Ectodermal cell (in vitro differentiated cells): ENCODE measurements at regions not wholly inside any gene's neighbourhood (a gene's known extent, or its start where the extent isn't known, plus 50 kb on each side); places are given as distances from the start of the nearest gene placed in this dataset.

ENCODE experiments used
- H3K27ac ChIP-seq: 2 replicates; pipeline ENCODE4 v1.7.0; 2013; ENCODE audit warnings: mild to moderate bottlenecking, low read depth, low read length; ENCODE audit not compliant: insufficient read depth, poor library complexity, severe bottlenecking
- H3K27me3 ChIP-seq: 2 replicates; pipeline ENCODE4 v1.7.0; 2013; ENCODE audit warnings: mild to moderate bottlenecking, low read length; ENCODE audit not compliant: insufficient read depth, control insufficient read depth, poor library complexity, severe bottlenecking
- H3K36me3 ChIP-seq: one replicate; pipeline ENCODE4 v1.7.0; 2013; ENCODE audit warnings: low read length; ENCODE audit not compliant: control insufficient read depth, insufficient read depth
- H3K4me1 ChIP-seq: one replicate; pipeline ENCODE4 v1.7.0; 2013; ENCODE audit warnings: low read length; ENCODE audit not compliant: control insufficient read depth, insufficient read depth
- H3K4me3 ChIP-seq: 2 replicates; pipeline ENCODE4 v1.7.0; 2013; ENCODE audit warnings: low read depth, low read length, control low read depth; ENCODE audit not compliant: insufficient read depth
- H3K9me3 ChIP-seq: 2 replicates; pipeline ENCODE4 v1.7.0; 2013; ENCODE audit warnings: mild to moderate bottlenecking, low read length, moderate library complexity; ENCODE audit not compliant: control insufficient read depth
- WGBS, 2 experiments: methylation state at CpG; one replicate each; pipeline ENCODE4 v1.1.7; 2013; ENCODE audit warnings: missing lambda C conversion rate in 2 of 2; 5-methylcytosine and 5-hydroxymethylcytosine counted together

DNA sequence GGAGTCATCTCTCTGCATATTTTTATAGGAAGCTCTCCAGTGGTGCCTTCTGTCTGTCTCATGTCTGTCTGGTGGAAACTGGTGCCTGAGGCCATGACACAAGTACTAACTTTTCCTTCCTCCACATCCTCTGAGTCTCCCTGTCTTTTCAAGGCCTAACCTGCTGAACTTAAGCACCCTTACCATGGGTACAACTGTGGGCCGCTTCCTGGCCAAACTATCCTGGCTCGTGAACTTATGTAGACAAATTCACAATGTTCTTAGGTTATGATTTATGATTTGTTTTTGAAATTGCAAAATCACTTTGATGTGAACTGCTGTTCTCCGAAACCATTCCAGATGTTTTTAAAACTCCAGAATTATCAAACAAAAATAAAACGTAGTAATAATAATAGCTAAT, 804.5 kb upstream of the POU3F3 start:
- H3K36me3 ChIP-seq = no peaks in the 10 kb centered on the region
- WGBS, 2 experiments = 96 to 99% methylated on average over 2 to 4 of the region's 4 CpGs
- H3K4me1 ChIP-seq = peaks cover 16% of the 10 kb centered on the region
- H3K9me3 ChIP-seq = no peaks in the 10 kb centered on the region
- no peak overlapping the region for H3K4me3 ChIP-seq
- no peaks in the 10 kb centered on the region for H3K27me3 ChIP-seq
- H3K27ac ChIP-seq = no peak overlapping the region

DNA sequence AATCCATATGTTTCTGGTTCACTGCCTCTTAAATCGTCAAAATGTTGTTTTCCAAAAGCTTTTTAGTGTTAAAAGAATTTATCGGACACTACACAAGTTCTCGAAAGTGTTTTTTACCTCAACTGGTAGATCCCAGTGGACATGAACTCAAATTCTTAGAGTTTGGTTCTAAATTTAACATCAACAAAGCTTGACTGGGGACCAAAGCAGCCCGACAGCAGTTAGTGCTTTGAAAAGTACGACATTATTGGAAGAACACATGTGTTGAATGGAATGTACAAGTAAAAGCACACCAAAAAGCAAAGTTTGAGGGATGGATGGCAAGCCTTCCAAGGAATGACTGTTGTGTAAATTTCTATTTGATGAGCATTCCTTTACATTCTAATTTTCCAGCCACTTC, 803.9 kb upstream of the POU3F3 start:
- 95 to 99% methylated on average over 5 of the region's 5 CpGs for WGBS, 2 experiments
- Histone ChIP-seq H3K4me3 (no peak overlapping the region), H3K4me1 (peaks cover 16% of the 10 kb centered on the region), H3K27me3 (no peaks in the 10 kb centered on the region), H3K9me3 (no peaks in the 10 kb centered on the region), H3K27ac (no peak overlapping the region), H3K36me3 (no peaks in the 10 kb centered on the region)

GRCh38 chr2:104050656-104051242, 803.2 kb upstream of the POU3F3 start:
- Histone ChIP-seq H3K9me3 (no peaks in the 10 kb centered on the region), H3K4me3 (no peak overlapping the region), H3K36me3 (no peaks in the 10 kb centered on the region), H3K4me1 (peaks cover 16% of the 10 kb centered on the region), H3K27ac (no peak overlapping the region), H3K27me3 (no peaks in the 10 kb centered on the region)
- 97 to 100% methylated on average over 2 to 4 of the region's 5 CpGs for WGBS, 2 experiments

DNA sequence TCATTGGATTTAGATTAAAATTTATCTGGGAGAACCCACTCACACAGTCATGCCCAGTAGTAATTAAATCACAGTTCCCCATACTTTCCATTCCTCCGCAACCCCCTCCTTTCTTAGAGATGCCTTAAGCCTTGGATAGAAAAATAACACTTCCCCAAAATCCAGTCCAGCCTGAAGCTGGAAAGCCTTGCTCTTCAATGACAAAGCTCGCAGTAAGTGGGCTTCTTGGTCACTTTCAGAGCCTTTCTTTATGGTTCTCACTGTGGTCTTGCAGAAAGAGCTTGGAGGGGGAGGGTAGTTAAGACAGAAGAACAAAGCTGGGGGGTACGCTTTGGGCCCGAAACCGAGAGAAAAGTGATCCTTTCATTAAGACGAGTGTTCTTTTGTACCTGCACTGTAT, 802.1 kb upstream of the POU3F3 start:
- Histone ChIP-seq H3K36me3 (no peaks in the 10 kb centered on the region), H3K27me3 (no peaks in the 10 kb centered on the region), H3K4me3 (no peak overlapping the region), H3K27ac (peak overlapping the region; percentile 20), H3K9me3 (no peaks in the 10 kb centered on the region), H3K4me1 (peaks cover 16% of the 10 kb centered on the region)
- WGBS, 2 experiments = 84 to 92% methylated on average over 6 of the region's 6 CpGs

DNA sequence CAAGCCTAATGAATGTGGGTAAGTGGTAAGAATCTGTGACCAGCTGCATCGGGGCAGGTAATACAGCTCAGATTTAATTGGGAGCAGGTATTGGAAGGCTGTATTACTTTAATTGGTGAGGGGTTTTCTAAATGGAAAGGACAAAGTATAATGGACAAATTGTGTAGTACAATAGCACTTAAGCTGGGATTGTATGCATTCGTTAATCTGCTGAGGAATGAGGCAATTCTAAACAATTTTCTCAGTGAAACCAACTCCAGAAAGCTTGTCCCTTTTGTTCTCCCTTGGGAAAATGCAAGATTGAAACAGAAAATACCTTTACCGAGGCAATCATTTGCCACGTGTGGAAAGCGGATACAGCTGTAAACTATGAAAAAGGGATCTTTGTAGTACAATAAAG, 801.6 kb upstream of the POU3F3 start:
- H3K36me3 ChIP-seq = no peaks in the 10 kb centered on the region
- WGBS, 2 experiments = 82 to 85% methylated on average over 5 of the region's 5 CpGs
- no peak overlapping the region for H3K27ac ChIP-seq
- H3K4me3 ChIP-seq = no peak overlapping the region
- H3K9me3 ChIP-seq = no peaks in the 10 kb centered on the region
- H3K27me3 ChIP-seq = no peaks in the 10 kb centered on the region
- H3K4me1 ChIP-seq = peaks cover 16% of the 10 kb centered on the region

- WGBS, 2 experiments = 100% methylated on average over 1 of the region's 1 CpG
- Histone ChIP-seq H3K4me1 (peaks cover 13% of the 10 kb centered on the region), H3K27ac (no peak overlapping the region), H3K4me3 (no peak overlapping the region), H3K36me3 (no peaks in the 10 kb centered on the region), H3K27me3 (no peaks in the 10 kb centered on the region), H3K9me3 (no peaks in the 10 kb centered on the region)
These were observed 797.5 kb upstream of the POU3F3 start for GRCh38 chr2:104056451-104056850.

DNA sequence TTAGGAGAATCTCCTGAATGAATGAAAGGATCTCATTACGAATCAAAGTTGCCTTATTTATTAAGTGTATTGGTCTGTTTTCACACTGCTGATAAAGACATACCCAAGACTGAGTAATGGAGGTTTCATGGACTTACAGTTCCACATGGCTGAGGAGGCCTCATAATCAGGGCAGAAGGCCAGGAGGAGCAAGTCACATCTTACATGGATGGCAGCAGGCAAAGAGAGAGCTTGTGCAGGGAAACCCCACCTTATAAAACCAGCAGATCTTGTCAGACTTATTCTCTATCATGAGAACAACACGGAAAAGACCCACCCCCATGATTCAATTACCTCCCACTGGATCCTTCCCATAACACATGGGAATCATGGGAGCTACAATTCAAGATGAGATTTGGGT, 785.2 kb upstream of the POU3F3 start:
- no peaks in the 10 kb centered on the region for H3K4me1 ChIP-seq
- no peak overlapping the region for H3K4me3 ChIP-seq
- H3K9me3 ChIP-seq = no peaks in the 10 kb centered on the region
- no peaks in the 10 kb centered on the region for H3K27me3 ChIP-seq
- H3K36me3 ChIP-seq = no peaks in the 10 kb centered on the region
- H3K27ac ChIP-seq = no peak overlapping the region
- WGBS, 2 experiments = 92 to 97% methylated on average over 2 of the region's 2 CpGs

- Histone ChIP-seq H3K27ac (no peak overlapping the region), H3K9me3 (no peaks in the 10 kb centered on the region), H3K27me3 (no peaks in the 10 kb centered on the region), H3K4me1 (no peaks in the 10 kb centered on the region), H3K36me3 (no peaks in the 10 kb centered on the region), H3K4me3 (no peak overlapping the region)
- WGBS, 2 experiments = 94 to 97% methylated on average over 4 of the region's 4 CpGs
These were observed 776.3 kb upstream of the POU3F3 start for GRCh38 chr2:104077573-104077972.

- H3K4me1 ChIP-seq = no peaks in the 10 kb centered on the region
- H3K4me3 ChIP-seq = no peak overlapping the region
- WGBS, 2 experiments = 94 to 95% methylated on average over 9 of the region's 9 CpGs
- no peaks in the 10 kb centered on the region for H3K9me3 ChIP-seq
- no peaks in the 10 kb centered on the region for H3K36me3 ChIP-seq
- H3K27ac ChIP-seq = no peak overlapping the region
- no peaks in the 10 kb centered on the region for H3K27me3 ChIP-seq
These were observed 775.3 kb upstream of the POU3F3 start for GRCh38 chr2:104078431-104079157.

GRCh38 chr2:104088745-104089144, 765.2 kb upstream of the POU3F3 start:
- WGBS, 2 experiments = 90 to 97% methylated on average over 3 to 5 of the region's 5 CpGs

More at GRCh38 chr2:104088745-104089144, 765.2 kb upstream of the POU3F3 start:
- no peaks in the 10 kb centered on the region for H3K9me3 ChIP-seq
- no peak overlapping the region for H3K4me3 ChIP-seq
- H3K27me3 ChIP-seq = no peaks in the 10 kb centered on the region
- no peak overlapping the region for H3K27ac ChIP-seq
- H3K4me1 ChIP-seq = peaks cover 4% of the 10 kb centered on the region
- no peaks in the 10 kb centered on the region for H3K36me3 ChIP-seq
